HG02884 (cell line): ENCODE measurements at regions not wholly inside any gene's neighbourhood (a gene's known extent, or its start where the extent isn't known, plus 50 kb on each side); places are given as distances from the start of the nearest gene placed in this dataset.
"Not testable (repeated sequence)": the region's sequence is repeated elsewhere in the genome, so short reads cannot be mapped to it uniquely, and the experiment has no call there.

Experiments used
- ATAC-seq: cut with Tn5 transposase; IDR thresholded peaks from one replicate; pipeline ENCODE4 v1.9.1; 2021; ENCODE audit warnings: mild to moderate bottlenecking, moderate library complexity; ENCODE audit not compliant: unreplicated experiment

GRCh38 chr2:236820763-236821344 is 251.2 kb downstream of the ACKR3 start:
- ATAC-seq, result no peak

- ATAC-seq, result no peak
These were observed 253.5 kb downstream of the ACKR3 start for GRCh38 chr2:236823041-236823629.

- ATAC-seq, result no peak
These were observed 254.3 kb downstream of the ACKR3 start for GRCh38 chr2:236823963-236824362.

- no peak for ATAC-seq
These were observed 255.2 kb downstream of the ACKR3 start for GRCh38 chr2:236824836-236825235.

- no peak for ATAC-seq
These were observed 256.4 kb downstream of the ACKR3 start for GRCh38 chr2:236825989-236826510.

- ATAC-seq, result no peak
These were observed 257.1 kb downstream of the ACKR3 start for GRCh38 chr2:236826606-236827156.

- no peak for ATAC-seq
These were observed 257.7 kb upstream of the COPS8 start for GRCh38 chr2:236827997-236828396.

GRCh38 chr2:236828820-236829219 is 256.9 kb upstream of the COPS8 start:
- ATAC-seq, result no peak

GRCh38 chr2:236830926-236831325 is 254.8 kb upstream of the COPS8 start:
- ATAC-seq, result no peak

GRCh38 chr2:236831698-236832097 is 254.0 kb upstream of the COPS8 start:
- ATAC-seq, result no peak

- ATAC-seq, result no peak
These were observed 252.1 kb upstream of the COPS8 start for GRCh38 chr2:236833501-236834073.

GRCh38 chr2:236834284-236834683 is 251.4 kb upstream of the COPS8 start:
- no peak for ATAC-seq

GRCh38 chr2:236835307-236836024 is 250.2 kb upstream of the COPS8 start:
- no peak for ATAC-seq

- ATAC-seq, result not testable (repeated sequence)
These were observed 249.7 kb upstream of the COPS8 start for GRCh38 chr2:236836028-236836427.

- ATAC-seq, result no peak
These were observed 245.5 kb upstream of the COPS8 start for GRCh38 chr2:236840215-236840614.

- no peak for ATAC-seq
These were observed 244.8 kb upstream of the COPS8 start for GRCh38 chr2:236840857-236841256.

- ATAC-seq, result no peak
These were observed 244.3 kb upstream of the COPS8 start for GRCh38 chr2:236841389-236841788.

GRCh38 chr2:236843161-236843968 is 242.3 kb upstream of the COPS8 start:
- no peak for ATAC-seq

GRCh38 chr2:236844711-236845110 is 241.0 kb upstream of the COPS8 start:
- ATAC-seq, result no peak

- ATAC-seq, result no peak
These were observed 238.7 kb upstream of the COPS8 start for GRCh38 chr2:236847023-236847422.
